Liver (tissue), 8 donors: ENCODE measurements at regions not wholly inside any gene's neighbourhood (a gene's known extent, or its start where the extent isn't known, plus 50 kb on each side); places are given as distances from the start of the nearest gene placed in this dataset.

Experiments
- DNase-seq: peaks from one replicate; pipeline ENCODE4 v3.0.0-alpha.2; 2017; ENCODE audit warnings: low spot score
- H3K27ac ChIP-seq, 2 donors: one replicate each; pipeline ENCODE4 v1.7.0; 2013; ENCODE audit warnings: inconsistent platforms in 2 of 2, low read length in 2 of 2, control low read depth in 1 of 2, low read depth in 1 of 2, mild to moderate bottlenecking in 1 of 2
- H3K27me3 ChIP-seq, 4 donors: one replicate each; pipeline versions ENCODE4 v1.6.1 to v1.7.0; 2013; ENCODE audit warnings: low read length in 3 of 4, inconsistent platforms in 1 of 4, mild to moderate bottlenecking in 1 of 4, moderate library complexity in 1 of 4; ENCODE audit not compliant: control insufficient read depth in 4 of 4, insufficient read depth in 4 of 4
- H3K36me3 ChIP-seq, 4 donors: one replicate each; pipeline versions ENCODE4 v1.6.1 to v1.7.0; 2013; ENCODE audit warnings: low read length in 3 of 4, mild to moderate bottlenecking in 3 of 4, low read depth in 1 of 4, moderate library complexity in 1 of 4; ENCODE audit not compliant: control insufficient read depth in 4 of 4, insufficient read depth in 3 of 4
- H3K4me1 ChIP-seq, 4 donors: one replicate each; pipeline versions ENCODE4 v1.6.1 to v1.7.0; 2013; ENCODE audit warnings: low read length in 3 of 4, mild to moderate bottlenecking in 3 of 4, moderate library complexity in 1 of 4; ENCODE audit not compliant: control insufficient read depth in 4 of 4, insufficient read depth in 4 of 4
- H3K4me3 ChIP-seq, 3 donors: one replicate each; pipeline versions ENCODE4 v1.6.1 to v1.7.0; 2013; ENCODE audit warnings: low read length in 3 of 3, control low read depth in 1 of 3, low read depth in 1 of 3, mild to moderate bottlenecking in 1 of 3
- H3K9ac ChIP-seq, 2 donors: one replicate each; pipeline ENCODE4 v1.7.0; 2013; ENCODE audit warnings: low read length in 2 of 2, mild to moderate bottlenecking in 2 of 2, moderate library complexity in 2 of 2, control low read depth in 1 of 2, low read depth in 1 of 2
- H3K9me3 ChIP-seq, 4 donors: one replicate each; pipeline versions ENCODE4 v1.6.1 to v1.7.0; 2013; ENCODE audit warnings: low read length in 3 of 4; ENCODE audit not compliant: control insufficient read depth in 4 of 4
- CTCF ChIP-seq: fragments of 150-350 bp; IDR thresholded peaks from 2 replicates; pipeline ENCODE4 v1.5.1; 2017; ENCODE audit warnings: improper control_type of control experiment, low read depth, low read length; ENCODE audit not compliant: missing input control
- EGR1 ChIP-seq, 2 donors: IDR thresholded peaks; 2 replicates each; pipeline ENCODE4 v1.6.1; 2016 to 2018; ENCODE audit warnings: antibody characterized with exemption in 2 of 2, low read depth in 2 of 2
- FOXA1 ChIP-seq: IDR thresholded peaks from 2 replicates; pipeline ENCODE4 v1.6.1; 2016; ENCODE audit warnings: antibody characterized with exemption
- FOXA2 ChIP-seq: IDR thresholded peaks from 2 replicates; pipeline ENCODE4 v1.6.1; 2016; ENCODE audit warnings: antibody characterized with exemption
- GABPA ChIP-seq, 2 donors: IDR thresholded peaks in 1 of 2; conservative IDR thresholded peaks in 1 of 2; 2 replicates each; pipeline ENCODE4 v1.6.1; 2016; ENCODE audit warnings: antibody characterized with exemption in 2 of 2, mild to moderate bottlenecking in 1 of 2, moderate library complexity in 1 of 2
- HNF4A ChIP-seq, 2 donors: conservative IDR thresholded peaks; 2 replicates each; pipeline ENCODE4 v1.6.1; 2016; ENCODE audit warnings: antibody characterized with exemption in 2 of 2, mild to moderate bottlenecking in 2 of 2
- HNF4G ChIP-seq: IDR thresholded peaks from 2 replicates; pipeline ENCODE4 v1.6.1; 2016; ENCODE audit warnings: antibody characterized with exemption
- JUND ChIP-seq, 2 donors: IDR thresholded peaks; 2 replicates each; pipeline ENCODE4 v1.6.1; 2016; ENCODE audit warnings: antibody characterized with exemption in 2 of 2
- NR2F2 ChIP-seq: IDR thresholded peaks from 2 replicates; pipeline ENCODE4 v1.6.1; 2016; ENCODE audit warnings: antibody characterized with exemption
- RAD21 ChIP-seq, 2 donors: IDR thresholded peaks; 2 replicates each; pipeline ENCODE4 v1.6.1; 2016; ENCODE audit warnings: antibody characterized with exemption in 2 of 2, mild to moderate bottlenecking in 2 of 2
- RXRA ChIP-seq, 2 donors: IDR thresholded peaks; 2 replicates each; pipeline ENCODE4 v1.6.1; 2017 to 2018; ENCODE audit warnings: antibody characterized with exemption in 2 of 2, mild to moderate bottlenecking in 1 of 2
- YY1 ChIP-seq: IDR thresholded peaks from 2 replicates; pipeline ENCODE4 v1.6.1; 2016; ENCODE audit warnings: antibody characterized with exemption, mild to moderate bottlenecking
- WGBS: extraction: QIAGEN DNeasy Blood & Tissue Kit; methylation state at CpG from one replicate; pipeline ENCODE4 v1.1.7; 2013; 5-methylcytosine and 5-hydroxymethylcytosine counted together
- TF ChIP-seq, protein P1 (sequence below): IDR thresholded peaks from 2 replicates; pipeline ENCODE4 v1.6.1; 2016; ENCODE audit warnings: antibody characterized with exemption
- TF ChIP-seq, protein P2 (sequence below): IDR thresholded peaks from 2 replicates; pipeline ENCODE4 v1.6.1; 2016; ENCODE audit warnings: antibody characterized with exemption, mild to moderate bottlenecking
- donor health status: healthy.
- donor health status: healthy.
- donor health status: healthy.
- donor health status: healthy.
- donor health status: healthy.

- DNase-seq, result no peak
- Histone ChIP-seq H3K9ac (no peak overlapping the region), H3K27ac (no peak overlapping the region), H3K9me3 (no peaks in the 10 kb centered on the region), H3K27me3 (no peaks in the 10 kb centered on the region), H3K36me3 (no peaks in the 10 kb centered on the region), H3K4me3 (no peak overlapping the region), H3K4me1 (peaks cover 0 to 7% (median 3%) of the 10 kb centered on the region in 4 donors)
- WGBS, result 82% methylated on average over 12 of the region's 12 CpGs
- no peak for TF ChIP-seq EGR1 (IDR thresholded peaks at IDR 0.05; ENCODE audit: low read depth in 2 of 2)
- TF ChIP-seq FOXA2, result no peak
- TF ChIP-seq, protein P1, sequence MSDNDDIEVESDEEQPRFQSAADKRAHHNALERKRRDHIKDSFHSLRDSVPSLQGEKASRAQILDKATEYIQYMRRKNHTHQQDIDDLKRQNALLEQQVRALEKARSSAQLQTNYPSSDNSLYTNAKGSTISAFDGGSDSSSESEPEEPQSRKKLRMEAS, result no peak
These were observed 313.6 kb upstream of the ZMIZ1 start for GRCh38 chr10:78755063-78755701.

- Histone ChIP-seq H3K4me3 (no peak overlapping the region), H3K27ac (no peak overlapping the region), H3K36me3 (no peaks in the 10 kb centered on the region), H3K4me1 (peaks cover 0 to 7% (median 3%) of the 10 kb centered on the region in 4 donors), H3K27me3 (no peaks in the 10 kb centered on the region), H3K9me3 (no peaks in the 10 kb centered on the region), H3K9ac (no peak overlapping the region)
- TF ChIP-seq, protein P2, sequence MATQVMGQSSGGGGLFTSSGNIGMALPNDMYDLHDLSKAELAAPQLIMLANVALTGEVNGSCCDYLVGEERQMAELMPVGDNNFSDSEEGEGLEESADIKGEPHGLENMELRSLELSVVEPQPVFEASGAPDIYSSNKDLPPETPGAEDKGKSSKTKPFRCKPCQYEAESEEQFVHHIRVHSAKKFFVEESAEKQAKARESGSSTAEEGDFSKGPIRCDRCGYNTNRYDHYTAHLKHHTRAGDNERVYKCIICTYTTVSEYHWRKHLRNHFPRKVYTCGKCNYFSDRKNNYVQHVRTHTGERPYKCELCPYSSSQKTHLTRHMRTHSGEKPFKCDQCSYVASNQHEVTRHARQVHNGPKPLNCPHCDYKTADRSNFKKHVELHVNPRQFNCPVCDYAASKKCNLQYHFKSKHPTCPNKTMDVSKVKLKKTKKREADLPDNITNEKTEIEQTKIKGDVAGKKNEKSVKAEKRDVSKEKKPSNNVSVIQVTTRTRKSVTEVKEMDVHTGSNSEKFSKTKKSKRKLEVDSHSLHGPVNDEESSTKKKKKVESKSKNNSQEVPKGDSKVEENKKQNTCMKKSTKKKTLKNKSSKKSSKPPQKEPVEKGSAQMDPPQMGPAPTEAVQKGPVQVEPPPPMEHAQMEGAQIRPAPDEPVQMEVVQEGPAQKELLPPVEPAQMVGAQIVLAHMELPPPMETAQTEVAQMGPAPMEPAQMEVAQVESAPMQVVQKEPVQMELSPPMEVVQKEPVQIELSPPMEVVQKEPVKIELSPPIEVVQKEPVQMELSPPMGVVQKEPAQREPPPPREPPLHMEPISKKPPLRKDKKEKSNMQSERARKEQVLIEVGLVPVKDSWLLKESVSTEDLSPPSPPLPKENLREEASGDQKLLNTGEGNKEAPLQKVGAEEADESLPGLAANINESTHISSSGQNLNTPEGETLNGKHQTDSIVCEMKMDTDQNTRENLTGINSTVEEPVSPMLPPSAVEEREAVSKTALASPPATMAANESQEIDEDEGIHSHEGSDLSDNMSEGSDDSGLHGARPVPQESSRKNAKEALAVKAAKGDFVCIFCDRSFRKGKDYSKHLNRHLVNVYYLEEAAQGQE, result no peak
- no peak for TF ChIP-seq HNF4G
- DNase-seq, result no peak
- 76% methylated on average over 3 of the region's 3 CpGs for WGBS
These were observed 312.8 kb upstream of the ZMIZ1 start for GRCh38 chr10:78755877-78756455.

GRCh38 chr10:78756604-78757343 is 312.0 kb upstream of the ZMIZ1 start:
- Histone ChIP-seq H3K4me3 (no peak overlapping the region), H3K36me3 (no peaks in the 10 kb centered on the region), H3K9ac (no peak overlapping the region), H3K4me1 (peaks cover 0 to 7% (median 3%) of the 10 kb centered on the region in 4 donors), H3K27ac (peak overlapping the region in 1 of 2 donors; percentile 51), H3K9me3 (no peaks in the 10 kb centered on the region), H3K27me3 (no peaks in the 10 kb centered on the region)
- no peak for DNase-seq
- TF ChIP-seq RXRA (IDR thresholded peaks at IDR 0.05), result peak; percentile 74 to 87
- TF ChIP-seq FOXA1, result peak; percentile 16
- peak in 1 of 2 donors; percentile 55 for TF ChIP-seq HNF4A (conservative IDR thresholded peaks at IDR 0.05)
- no peak for TF ChIP-seq CTCF
- TF ChIP-seq FOXA2, result peak; percentile 37
- TF ChIP-seq RAD21 (IDR thresholded peaks at IDR 0.05), result peak; percentile 49 to 54
- peak in 1 of 2 donors; percentile 27 for TF ChIP-seq GABPA (IDR thresholded peaks at IDR 0.05 in 1 of 2, conservative IDR thresholded peaks at IDR 0.05 in 1 of 2)
- TF ChIP-seq NR2F2, result peak; percentile 36
- TF ChIP-seq EGR1 (IDR thresholded peaks at IDR 0.05; ENCODE audit: low read depth in 2 of 2), result peak in 1 of 2 donors; percentile 59
- TF ChIP-seq, protein P2, result peak; percentile 44
- no peak for TF ChIP-seq HNF4G
- TF ChIP-seq YY1, result no peak
- TF ChIP-seq JUND (IDR thresholded peaks at IDR 0.05), result peak; percentile 89 to 97
- TF ChIP-seq, protein P1, result peak; percentile 92
- WGBS, result 53% methylated on average over 18 of the region's 18 CpGs
